ENCODE measurements at regions not wholly inside any gene's neighbourhood (a gene's known extent, or its start where the extent isn't known, plus 50 kb on each side); places are given as distances from the start of the nearest gene placed in this dataset.

DNA sequence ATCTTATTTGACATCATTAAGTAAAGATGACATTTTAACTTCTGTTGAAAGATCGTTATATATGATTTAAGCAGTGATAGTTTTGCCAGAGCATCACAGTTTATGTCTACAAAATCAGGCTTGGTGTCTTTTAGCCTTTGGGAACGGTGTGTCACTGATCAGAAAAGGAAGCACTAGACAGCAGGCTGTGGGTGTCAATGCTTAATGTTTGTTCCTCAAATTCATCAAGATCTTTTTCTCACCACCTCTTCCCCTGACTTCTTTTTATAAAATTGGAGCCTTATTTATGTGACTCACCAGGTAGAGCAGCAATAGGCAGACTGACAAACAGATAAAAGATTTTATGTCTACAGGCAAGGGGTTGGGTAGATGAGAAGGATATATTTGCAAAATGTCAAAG is 1558.5 kb downstream of the EFNB2 start:
- Histone ChIP-seq H3K4ac (ENCODE audit: low read depth, low read length) (no peak overlapping the region), H2AK9ac (replicated peaks; ENCODE audit: low read depth, low read length, poor library complexity) (no peak overlapping the region), H3K4me2 (ENCODE audit: low read depth, low read length) (no peak overlapping the region), H2BK120ac (ENCODE audit: low read depth, low read length) (no peak overlapping the region), H3K9ac (ENCODE audit: low read depth, low read length) (no peak overlapping the region), H3K27ac (ENCODE audit: insufficient read depth, low read length) (no peak overlapping the region), H3K14ac (replicated peaks; ENCODE audit: low read depth, low read length) (no peak overlapping the region), H2BK15ac (ENCODE audit: low read depth, low read length) (no peak overlapping the region), H3K4me3 (ENCODE audit: insufficient read depth, low read depth, low read length) (no peak overlapping the region), H2BK5ac (ENCODE audit: low read depth, low read length, poor library complexity, severe bottlenecking) (no peak overlapping the region), H3K18ac (ENCODE audit: low read depth, low read length) (no peak overlapping the region), H3K4me1 (ENCODE audit: control insufficient read depth, insufficient read depth, low read length) (no peaks in the 10 kb centered on the region), H4K5ac (ENCODE audit: low read depth, low read length) (no peak overlapping the region), H2AK5ac (ENCODE audit: low read depth, low read length) (no peak overlapping the region), H3K9me1 (ENCODE audit: insufficient read depth, low read length) (no peaks in the 10 kb centered on the region), H4K91ac (ENCODE audit: insufficient read depth, low read depth, low read length) (no peak overlapping the region), H2AFZ (replicated peaks; ENCODE audit: low read length, poor library complexity) (no peak overlapping the region), H2BK20ac (ENCODE audit: low read depth, low read length) (no peak overlapping the region), H3K36me3 (ENCODE audit: control insufficient read depth, insufficient read depth, low read length) (no peaks in the 10 kb centered on the region), H4K8ac (ENCODE audit: low read depth in 2 of 2, low read length in 2 of 2) (no peak overlapping the region), H3K79me1 (ENCODE audit: low read depth in 1 of 2, low read length in 2 of 2) (no peaks in the 10 kb centered on the region), H3K56ac (ENCODE audit: extremely low read depth, insufficient read depth, low read length) (no peak overlapping the region), H4K20me1 (ENCODE audit: insufficient read depth, low read length) (no peaks in the 10 kb centered on the region), H3K27me3 (ENCODE audit: control insufficient read depth, insufficient read depth, low read length) (no peaks in the 10 kb centered on the region), H3K23ac (ENCODE audit: low read depth, low read length) (no peak overlapping the region), H3K9me3 (ENCODE audit: control insufficient read depth, insufficient read depth, low read length) (no peaks in the 10 kb centered on the region; the same call in 1 of the 2 replicates)
- TF ChIP-seq BHLHE40 (IDR thresholded peaks at IDR 0.05; ENCODE audit: low read depth, low read length) = no peak
- TF ChIP-seq NFE2L2 (IDR thresholded peaks at IDR 0.05; ENCODE audit: low read depth, low read length) = no peak
- TF ChIP-seq POLR2A (IDR thresholded peaks at IDR 0.05; ENCODE audit: low read depth, low read length) = no peak
- TF ChIP-seq MXI1 (IDR thresholded peaks at IDR 0.05; ENCODE audit: borderline replicate concordance, low read depth, low read length) = no peak
- TF ChIP-seq, protein P1, sequence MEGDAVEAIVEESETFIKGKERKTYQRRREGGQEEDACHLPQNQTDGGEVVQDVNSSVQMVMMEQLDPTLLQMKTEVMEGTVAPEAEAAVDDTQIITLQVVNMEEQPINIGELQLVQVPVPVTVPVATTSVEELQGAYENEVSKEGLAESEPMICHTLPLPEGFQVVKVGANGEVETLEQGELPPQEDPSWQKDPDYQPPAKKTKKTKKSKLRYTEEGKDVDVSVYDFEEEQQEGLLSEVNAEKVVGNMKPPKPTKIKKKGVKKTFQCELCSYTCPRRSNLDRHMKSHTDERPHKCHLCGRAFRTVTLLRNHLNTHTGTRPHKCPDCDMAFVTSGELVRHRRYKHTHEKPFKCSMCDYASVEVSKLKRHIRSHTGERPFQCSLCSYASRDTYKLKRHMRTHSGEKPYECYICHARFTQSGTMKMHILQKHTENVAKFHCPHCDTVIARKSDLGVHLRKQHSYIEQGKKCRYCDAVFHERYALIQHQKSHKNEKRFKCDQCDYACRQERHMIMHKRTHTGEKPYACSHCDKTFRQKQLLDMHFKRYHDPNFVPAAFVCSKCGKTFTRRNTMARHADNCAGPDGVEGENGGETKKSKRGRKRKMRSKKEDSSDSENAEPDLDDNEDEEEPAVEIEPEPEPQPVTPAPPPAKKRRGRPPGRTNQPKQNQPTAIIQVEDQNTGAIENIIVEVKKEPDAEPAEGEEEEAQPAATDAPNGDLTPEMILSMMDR (conservative IDR thresholded peaks at IDR 0.05; ENCODE audit: low read depth, low read length) = no peak
- no peak for TF ChIP-seq CEBPB (IDR thresholded peaks at IDR 0.05; ENCODE audit: low read depth, low read length)
- no peak for TF ChIP-seq MAZ (IDR thresholded peaks at IDR 0.05; ENCODE audit: borderline replicate concordance, low read depth, low read length)
- ATAC-seq (ENCODE audit: low read depth) (no peak), DNase-seq (no peak)
- intact Hi-C loops (cut with micrococcal nuclease) (no loop called here), dilution Hi-C loops (cut with HindIII; ENCODE audit: low sequenced_read_pairs, unreplicated experiment) (no loop called here), in situ Hi-C loops (cut with MboI; ENCODE audit: low sequenced_read_pairs) (no loop called here)
- ChIA-PET POLR2A (ENCODE audit: unreplicated experiment) (no interaction called here), CTCF (no interaction called here)
- WGBS, 2 experiments (ENCODE audit: extremely low coverage in 2 of 2, insufficient read length in 1 of 2) = no CpG with 5 or more reads among the region's 2 CpGs
- no TSS peak for BruUV-seq (replicated peaks)

Data from IMR-90 (cell line).